HCT116 (cell line): ENCODE measurements at regions not wholly inside any gene's neighbourhood (a gene's known extent, or its start where the extent isn't known, plus 50 kb on each side); places are given as distances from the start of the nearest gene placed in this dataset.
A peak's percentile ranks its signal among the peaks of the same experiment; 100 is the strongest.

ENCODE experiments used
- ATAC-seq: fragments of 200-7000 bp; cut with Tn5 transposase; 2 replicates; pipeline ENCODE4 v1.9.1; 2020; ENCODE audit warnings: mild to moderate bottlenecking, moderate library complexity
- BruUV-seq: library from RNA; stranded (reverse); fragments of 400-500 nt; replicated peaks from 2 replicates; lab custom pipeline; 2021; lab: Mats Ljungman, UMichigan
- CTCF ChIA-PET: fragments of 300-600 bp; sonication (Branson Sonifier 250); formaldehyde crosslinking; loops from one replicate; lab custom pipeline; 2021; ENCODE audit warnings: antibody characterized with exemption; lab: Charles Lee
- POLR2A ChIA-PET: fragments of 300-600, 350-600 bp; sonication (Branson Sonifier 250); formaldehyde crosslinking; loops from one replicate; lab custom pipeline; 2021; ENCODE audit warnings: antibody characterized with exemption; lab: Charles Lee
- RAD21 ChIA-PET, 2 experiments: fragments of 300-600 bp; sonication (Branson Sonifier 250); formaldehyde crosslinking; loops; one replicate each; lab custom pipeline; 2023; ENCODE audit warnings: low total read pairs in 2 of 2; ENCODE audit not compliant: uncharacterized antibody in 2 of 2, unreplicated experiment in 2 of 2, low non-redundant PET in 1 of 2; lab: Charles Lee
- DNase-seq: peaks from one replicate; pipeline ENCODE4 v3.0.0-alpha.2; 2010; ENCODE audit warnings: low read depth, low spot score
- H2AFZ ChIP-seq: fragments of 200-600 bp; shearing (Covaris generic), sonication (generic); 2 replicates; pipeline ENCODE4 v1.6.1; 2017; ENCODE audit warnings: low read depth, mixed run types, mixed read lengths, antibody characterized with exemption, low read length; ENCODE audit not compliant: poor library complexity, severe bottlenecking
- H3K27ac ChIP-seq: 2 replicates; pipeline ENCODE4 v1.5.1; 2012; ENCODE audit warnings: low read depth, low read length
- H3K27me3 ChIP-seq: fragments of 200-600 bp; sonication (generic); 2 replicates; pipeline ENCODE4 v1.6.1; 2016; ENCODE audit warnings: mixed run types, low read length, mixed read lengths; ENCODE audit not compliant: insufficient read depth
- H3K36me3 ChIP-seq, 2 experiments: fragments of 200-500 bp in 1 of 2; fragments of 200-600 bp in 1 of 2; sonication (Bioruptor generic) in 1 of 2; sonication (generic) in 1 of 2; 2 replicates each; pipeline versions ENCODE4 v1.5.1 to v1.6.1; 2014 to 2016; ENCODE audit warnings: low read length in 2 of 2, inconsistent platforms in 1 of 2, mixed read lengths in 1 of 2, mixed run types in 1 of 2; ENCODE audit not compliant: insufficient read depth in 2 of 2, control insufficient read depth in 1 of 2
- H3K4me1 ChIP-seq, 2 experiments: fragments of 200-600 bp in 1 of 2; sonication (generic) in 1 of 2; 2 replicates each; pipeline versions ENCODE4 v1.5.1 to v1.6.1; 2012 to 2017; ENCODE audit warnings: low read length in 2 of 2, inconsistent platforms in 1 of 2, mild to moderate bottlenecking in 1 of 2, mixed read lengths in 1 of 2, mixed run types in 1 of 2, moderate library complexity in 1 of 2; ENCODE audit not compliant: insufficient read depth in 2 of 2, control insufficient read depth in 1 of 2
- H3K4me2 ChIP-seq: fragments of 200-600 bp; sonication (generic); 2 replicates; pipeline ENCODE4 v1.6.1; 2017; ENCODE audit warnings: mixed run types, low read length, mixed read lengths
- H3K4me3 ChIP-seq, 2 experiments: fragments of 200-600 bp in 1 of 2; sonication (generic) in 1 of 2; replicated peaks in 1 of 2; 2 replicates each; pipeline ENCODE4 v1.5.1; 2011 to 2016; ENCODE audit warnings: low read length in 2 of 2, control low read depth in 1 of 2, low read depth in 1 of 2, mild to moderate bottlenecking in 1 of 2, mixed read lengths in 1 of 2, mixed run types in 1 of 2
- H3K79me2 ChIP-seq: fragments of 200-600 bp; sonication (generic); 2 replicates; pipeline ENCODE4 v1.6.1; 2017; ENCODE audit warnings: mild to moderate bottlenecking, mixed run types, low read length, moderate library complexity, mixed read lengths; ENCODE audit not compliant: insufficient read depth
- H3K9ac ChIP-seq: fragments of 200-600 bp; sonication (generic); 2 replicates; pipeline ENCODE4 v1.6.1; 2016; ENCODE audit warnings: low read length, mixed read lengths
- H3K9me2 ChIP-seq: fragments of 200-600 bp; sonication (generic), shearing (Covaris generic); 2 replicates; pipeline ENCODE4 v1.6.1; 2017; ENCODE audit warnings: mixed run types, mild to moderate bottlenecking, moderate library complexity; ENCODE audit not compliant: insufficient read depth
- H3K9me3 ChIP-seq, 2 experiments: fragments of 200-500 bp in 1 of 2; fragments of 200-600 bp in 1 of 2; sonication (Bioruptor generic) in 1 of 2; sonication (generic) in 1 of 2; 2 replicates each; pipeline ENCODE4 v1.6.1; 2014 to 2017; ENCODE audit warnings: low read length in 2 of 2, mixed read lengths in 2 of 2, inconsistent platforms in 1 of 2, low read depth in 1 of 2, mild to moderate bottlenecking in 1 of 2, mixed run types in 1 of 2, moderate library complexity in 1 of 2; ENCODE audit not compliant: control insufficient read depth in 1 of 2, insufficient read depth in 1 of 2
- H4K20me1 ChIP-seq: fragments of 200-600 bp; sonication (generic), shearing (Covaris generic); 2 replicates; pipeline ENCODE4 v1.6.1; 2017; ENCODE audit warnings: mixed run types, mild to moderate bottlenecking, moderate library complexity; ENCODE audit not compliant: insufficient read depth
- POLR2AphosphoS5 ChIP-seq: IDR thresholded peaks from 2 replicates; pipeline ENCODE4 v1.6.1; 2011; ENCODE audit warnings: mild to moderate bottlenecking, low read depth, low read length, moderate library complexity
- RAD21 ChIP-seq: IDR thresholded peaks from 2 replicates; pipeline ENCODE4 v1.6.1; 2012; ENCODE audit warnings: low read depth, mild to moderate bottlenecking
- SIN3A ChIP-seq: IDR thresholded peaks from 2 replicates; pipeline ENCODE4 v1.6.1; 2012; ENCODE audit warnings: low read depth
- SRF ChIP-seq: IDR thresholded peaks from 2 replicates; pipeline ENCODE4 v1.6.1; 2012; ENCODE audit warnings: low read depth
- YY1 ChIP-seq: IDR thresholded peaks from 2 replicates; pipeline ENCODE4 v1.6.1; 2011; ENCODE audit warnings: low read length, low read depth, moderate library complexity, mild to moderate bottlenecking; ENCODE audit not compliant: insufficient replicate concordance; ENCODE audit errors: extremely low read depth
- intact Hi-C: fragments of 100-400 bp; cut with micrococcal nuclease; formaldehyde crosslinking; loops from 2 replicates; pipeline ENCODE4 v1.10.0; 2022
- TF ChIP-seq, protein P1 (sequence below): IDR thresholded peaks from 2 replicates; pipeline ENCODE4 v1.6.1; 2012
- TF ChIP-seq, protein P2 (sequence below): IDR thresholded peaks from 2 replicates; pipeline ENCODE4 v1.6.1; 2012; ENCODE audit warnings: low read depth

DNA sequence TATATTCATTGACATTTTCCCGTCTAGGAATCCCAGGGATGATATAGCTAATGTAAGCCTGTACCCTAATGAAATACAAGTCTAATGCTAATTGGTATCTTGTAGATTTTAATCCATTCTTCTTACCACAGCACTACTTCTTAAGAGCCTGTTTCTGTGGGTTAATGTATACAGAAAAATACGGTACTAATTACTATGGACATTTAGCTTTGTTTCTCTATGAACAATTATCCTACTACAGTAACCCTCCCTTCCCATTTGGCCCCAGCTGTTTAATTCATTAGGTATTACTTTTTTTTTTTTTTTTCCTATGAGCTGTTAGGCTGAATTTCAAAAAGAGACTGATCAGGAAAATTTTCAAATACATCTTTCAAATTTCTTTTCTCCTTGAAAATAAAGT, 245.1 kb upstream of the SLC7A11 start:
- TF ChIP-seq POLR2AphosphoS5 (no peak), SRF (no peak)
- TF ChIP-seq, protein P1, sequence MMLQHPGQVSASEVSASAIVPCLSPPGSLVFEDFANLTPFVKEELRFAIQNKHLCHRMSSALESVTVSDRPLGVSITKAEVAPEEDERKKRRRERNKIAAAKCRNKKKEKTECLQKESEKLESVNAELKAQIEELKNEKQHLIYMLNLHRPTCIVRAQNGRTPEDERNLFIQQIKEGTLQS = no peak
- H3K79me2 ChIP-seq = no peaks in the 10 kb centered on the region
- no peak overlapping the region for H3K9ac ChIP-seq
- no peak overlapping the region for H3K4me2 ChIP-seq
- no peaks in the 10 kb centered on the region for H3K9me2 ChIP-seq
- H3K9me3 ChIP-seq = no peaks in the 10 kb centered on the region
- no peak overlapping the region for H2AFZ ChIP-seq
- no peaks in the 10 kb centered on the region for H4K20me1 ChIP-seq
- POLR2A ChIA-PET = no interaction called here
- ATAC-seq (no peak), DNase-seq (no peak)
- H3K27ac ChIP-seq = no peak overlapping the region
- no peak overlapping the region for H3K4me3 ChIP-seq
- no peaks in the 10 kb centered on the region for H3K27me3 ChIP-seq
- intact Hi-C loops = no loop called here
- no TSS peak for BruUV-seq
- CTCF ChIA-PET = no interaction called here
- RAD21 ChIA-PET = no interaction called here
- H3K36me3 ChIP-seq = no peaks in the 10 kb centered on the region
- no peaks in the 10 kb centered on the region for H3K4me1 ChIP-seq

DNA sequence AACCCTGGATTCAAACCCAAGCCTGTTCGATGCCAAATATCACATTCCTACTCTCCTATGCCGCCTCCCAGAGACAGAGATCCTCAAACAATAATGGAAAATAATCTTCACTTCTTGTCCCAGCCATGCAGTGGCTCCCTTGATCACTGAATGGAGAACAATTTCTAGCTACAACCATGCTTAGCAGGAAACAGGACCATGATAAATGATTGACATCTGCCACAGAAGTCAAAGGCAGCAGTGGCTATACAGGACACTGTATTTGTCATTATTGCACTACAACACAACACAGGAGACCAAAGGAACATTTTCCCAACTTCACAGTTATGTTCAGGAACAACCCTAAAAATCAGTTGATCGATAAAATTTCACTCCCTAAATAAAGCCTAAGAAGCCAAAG, 243.3 kb upstream of the SLC7A11 start:
- Histone ChIP-seq H3K9me2 (no peaks in the 10 kb centered on the region), H3K4me1 (no peaks in the 10 kb centered on the region), H3K27ac (no peak overlapping the region), H3K9ac (no peak overlapping the region), H3K36me3 (no peaks in the 10 kb centered on the region), H3K9me3 (no peaks in the 10 kb centered on the region), H4K20me1 (no peaks in the 10 kb centered on the region), H3K4me2 (no peak overlapping the region), H3K27me3 (no peaks in the 10 kb centered on the region), H3K4me3 (no peak overlapping the region), H2AFZ (no peak overlapping the region), H3K79me2 (no peaks in the 10 kb centered on the region)
- ATAC-seq = no peak
- no peak for DNase-seq
- ChIA-PET RAD21 (no interaction called here), POLR2A (no interaction called here), CTCF (interaction anchor here (1.8 kb wide), 1 partner anchor 10 kb away, joined by 4 read pairs; no protein-coding TSS in a partner anchor)
- no TSS peak for BruUV-seq
- no peak for TF ChIP-seq YY1
- TF ChIP-seq, protein P2, sequence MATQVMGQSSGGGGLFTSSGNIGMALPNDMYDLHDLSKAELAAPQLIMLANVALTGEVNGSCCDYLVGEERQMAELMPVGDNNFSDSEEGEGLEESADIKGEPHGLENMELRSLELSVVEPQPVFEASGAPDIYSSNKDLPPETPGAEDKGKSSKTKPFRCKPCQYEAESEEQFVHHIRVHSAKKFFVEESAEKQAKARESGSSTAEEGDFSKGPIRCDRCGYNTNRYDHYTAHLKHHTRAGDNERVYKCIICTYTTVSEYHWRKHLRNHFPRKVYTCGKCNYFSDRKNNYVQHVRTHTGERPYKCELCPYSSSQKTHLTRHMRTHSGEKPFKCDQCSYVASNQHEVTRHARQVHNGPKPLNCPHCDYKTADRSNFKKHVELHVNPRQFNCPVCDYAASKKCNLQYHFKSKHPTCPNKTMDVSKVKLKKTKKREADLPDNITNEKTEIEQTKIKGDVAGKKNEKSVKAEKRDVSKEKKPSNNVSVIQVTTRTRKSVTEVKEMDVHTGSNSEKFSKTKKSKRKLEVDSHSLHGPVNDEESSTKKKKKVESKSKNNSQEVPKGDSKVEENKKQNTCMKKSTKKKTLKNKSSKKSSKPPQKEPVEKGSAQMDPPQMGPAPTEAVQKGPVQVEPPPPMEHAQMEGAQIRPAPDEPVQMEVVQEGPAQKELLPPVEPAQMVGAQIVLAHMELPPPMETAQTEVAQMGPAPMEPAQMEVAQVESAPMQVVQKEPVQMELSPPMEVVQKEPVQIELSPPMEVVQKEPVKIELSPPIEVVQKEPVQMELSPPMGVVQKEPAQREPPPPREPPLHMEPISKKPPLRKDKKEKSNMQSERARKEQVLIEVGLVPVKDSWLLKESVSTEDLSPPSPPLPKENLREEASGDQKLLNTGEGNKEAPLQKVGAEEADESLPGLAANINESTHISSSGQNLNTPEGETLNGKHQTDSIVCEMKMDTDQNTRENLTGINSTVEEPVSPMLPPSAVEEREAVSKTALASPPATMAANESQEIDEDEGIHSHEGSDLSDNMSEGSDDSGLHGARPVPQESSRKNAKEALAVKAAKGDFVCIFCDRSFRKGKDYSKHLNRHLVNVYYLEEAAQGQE = no peak
- no peak for TF ChIP-seq SIN3A
- TF ChIP-seq POLR2AphosphoS5 = no peak
- TF ChIP-seq RAD21 = peak; percentile 34
- intact Hi-C loops = no loop called here
